Right lobe of liver (tissue), 4 donors: ENCODE measurements at regions not wholly inside any gene's neighbourhood (a gene's known extent, or its start where the extent isn't known, plus 50 kb on each side); places are given as distances from the start of the nearest gene placed in this dataset.

ENCODE experiments used
- CTCF ChIP-seq, 4 donors: fragments of 200-600 bp in 3 of 4; fragments of 450-650 bp in 1 of 4; IDR thresholded peaks; one replicate each; pipeline versions ENCODE4 v1.5.1 to v1.8.0; 2016 to 2022; ENCODE audit warnings: antibody characterized with exemption in 4 of 4, mild to moderate bottlenecking in 2 of 4
- POLR2A ChIP-seq: fragments of 450-650 bp; IDR thresholded peaks from one replicate; pipeline ENCODE4 v1.6.1; 2017; ENCODE audit warnings: antibody characterized with exemption, mild to moderate bottlenecking
- donor health status: DM: no; HTN: no; CAD: no.
- donor health status: DM: no; HTN: no; CAD: no.
- donor health status: DM: no; HTN: yes; CAD: no.

- TF ChIP-seq CTCF (IDR thresholded peaks at IDR 0.05) (no peak), POLR2A (no peak)
Observed at GRCh38 chr17:6261466-6261865, 173.5 kb downstream of the AIPL1 start.
